Epithelial cell of prostate (primary cell): ENCODE measurements at regions not wholly inside any gene's neighbourhood (a gene's known extent, or its start where the extent isn't known, plus 50 kb on each side); places are given as distances from the start of the nearest gene placed in this dataset.

Source experiments
- DNase-seq: peaks from one replicate; pipeline ENCODE4 v3.0.0-alpha.2; 2011; ENCODE audit warnings: low read depth, low spot score
- H3K27ac ChIP-seq: fragments of 450-650 bp; 2 replicates; pipeline ENCODE4 v1.5.1; 2017; ENCODE audit warnings: mild to moderate bottlenecking

DNA sequence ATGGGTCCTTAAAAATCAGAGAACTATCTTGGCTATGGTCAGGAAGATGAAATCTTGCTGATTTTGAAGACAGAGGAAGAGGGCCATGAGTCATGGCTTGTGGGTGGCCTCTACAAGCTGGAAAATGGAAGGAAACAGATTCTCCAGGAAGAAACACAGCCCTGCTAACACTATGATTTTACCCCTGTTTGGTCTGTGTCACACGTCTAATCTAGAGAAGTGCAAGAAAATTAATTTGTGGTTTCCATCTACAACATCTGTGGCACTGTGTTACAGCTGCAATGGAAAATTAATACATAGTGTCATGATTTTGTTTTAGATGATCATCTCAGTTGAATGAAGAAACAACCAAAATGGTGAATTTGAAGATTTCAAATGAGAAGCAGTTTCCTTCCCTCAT lies 288.7 kb upstream of the NRIP1 start:
- DNase-seq = no peak
- no peak overlapping the region for H3K27ac ChIP-seq

DNA sequence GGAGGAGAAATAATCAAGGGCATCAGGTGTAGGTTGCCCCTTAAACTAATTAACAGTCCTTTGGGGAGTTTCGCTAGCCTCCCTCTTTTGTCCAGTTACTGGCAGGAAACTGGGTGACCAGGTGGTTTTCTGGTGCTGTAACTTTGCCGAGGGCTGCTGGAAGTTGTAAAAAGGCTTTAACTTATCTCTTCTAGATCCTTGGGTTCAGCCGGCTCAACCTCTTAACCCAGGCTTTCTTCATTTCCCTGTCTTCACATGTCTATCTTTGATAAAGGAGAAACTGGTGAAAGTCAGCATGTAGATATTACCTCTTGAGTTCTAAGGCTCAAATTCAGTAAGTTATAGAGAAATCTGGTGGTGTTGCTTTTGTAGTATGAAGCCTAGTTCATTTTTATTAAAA lies 289.7 kb upstream of the NRIP1 start:
- no peak overlapping the region for H3K27ac ChIP-seq
- DNase-seq = no peak

DNA sequence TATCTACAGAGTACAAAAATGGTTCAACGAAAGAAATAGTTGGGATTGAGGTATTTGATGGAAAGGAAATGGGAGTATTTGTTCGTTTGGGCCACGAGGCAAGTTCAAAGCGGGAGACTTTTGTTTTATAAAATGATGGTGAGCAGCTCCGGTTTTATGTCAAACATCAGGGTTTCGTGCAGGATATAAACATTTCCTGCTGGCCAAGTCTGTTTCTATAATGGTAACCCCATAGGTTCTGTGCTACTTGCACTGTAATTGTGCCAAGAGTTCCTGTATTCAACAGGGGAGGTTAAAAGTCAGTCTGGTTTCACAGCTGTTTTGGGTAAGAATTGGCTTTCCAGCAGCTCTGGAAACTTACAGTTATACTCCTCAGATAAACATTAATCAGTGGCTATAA lies 290.3 kb upstream of the NRIP1 start:
- DNase-seq = no peak
- H3K27ac ChIP-seq = no peak overlapping the region

DNA sequence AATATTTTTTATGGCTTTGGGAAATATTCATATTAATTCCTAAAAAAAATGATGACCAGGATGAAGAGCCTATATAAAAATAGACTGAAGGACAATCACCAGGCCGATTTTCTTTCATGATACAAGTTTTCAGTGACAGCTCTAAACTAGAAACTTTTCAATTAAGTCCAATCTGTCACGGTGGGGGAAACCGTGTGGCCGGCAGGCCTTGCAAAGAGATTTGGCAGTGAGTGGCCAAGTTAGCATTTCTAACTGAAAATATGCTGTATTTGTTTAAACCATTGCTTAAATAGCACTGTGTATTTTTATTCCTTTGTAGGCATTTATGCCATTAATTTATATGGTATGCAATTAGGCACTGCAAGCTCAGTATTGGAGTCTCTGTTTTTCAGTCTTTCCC lies 294.5 kb upstream of the NRIP1 start:
- DNase-seq = no peak
- H3K27ac ChIP-seq = no peak overlapping the region

DNA sequence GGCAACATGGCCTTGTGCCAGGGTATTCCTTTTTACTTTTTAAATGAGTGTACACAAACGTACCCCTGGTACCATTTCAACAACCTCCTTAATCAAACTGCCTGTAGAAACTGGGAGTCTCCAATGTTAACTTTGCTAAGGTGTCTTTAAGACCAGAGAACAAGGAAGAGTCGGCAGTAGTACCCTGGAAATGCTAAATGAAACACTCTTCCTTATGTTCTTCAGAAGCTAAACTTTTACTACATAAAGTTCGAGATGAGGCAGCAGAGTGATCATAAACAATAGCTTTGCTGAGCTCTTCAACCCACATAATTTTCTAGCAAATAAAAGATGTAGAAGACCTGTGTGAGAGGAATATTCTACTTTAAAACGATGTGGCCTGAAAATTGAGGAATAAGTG lies 297.7 kb upstream of the NRIP1 start:
- H3K27ac ChIP-seq = no peak overlapping the region
- no peak for DNase-seq

DNA sequence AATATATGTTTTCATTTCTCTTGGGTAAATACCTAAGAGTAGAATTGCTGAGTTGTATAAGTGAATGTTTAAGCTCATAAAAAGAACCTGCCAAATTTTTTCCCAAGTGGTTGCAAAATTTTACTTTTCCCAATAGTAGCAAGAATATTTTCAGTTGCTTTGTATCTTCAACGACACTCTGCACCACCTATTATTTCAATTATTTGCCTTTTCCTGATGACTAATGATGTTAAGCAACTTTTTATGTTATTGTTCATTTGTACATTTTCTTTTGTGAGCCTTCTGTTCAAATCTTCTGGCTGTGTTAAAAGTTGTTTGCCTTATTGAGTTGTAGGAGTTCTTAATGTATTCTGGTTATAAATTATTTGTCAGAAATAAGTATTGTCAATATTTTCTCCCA lies 299.1 kb upstream of the NRIP1 start:
- peak; percentile 3 for DNase-seq
- no peak overlapping the region for H3K27ac ChIP-seq

DNA sequence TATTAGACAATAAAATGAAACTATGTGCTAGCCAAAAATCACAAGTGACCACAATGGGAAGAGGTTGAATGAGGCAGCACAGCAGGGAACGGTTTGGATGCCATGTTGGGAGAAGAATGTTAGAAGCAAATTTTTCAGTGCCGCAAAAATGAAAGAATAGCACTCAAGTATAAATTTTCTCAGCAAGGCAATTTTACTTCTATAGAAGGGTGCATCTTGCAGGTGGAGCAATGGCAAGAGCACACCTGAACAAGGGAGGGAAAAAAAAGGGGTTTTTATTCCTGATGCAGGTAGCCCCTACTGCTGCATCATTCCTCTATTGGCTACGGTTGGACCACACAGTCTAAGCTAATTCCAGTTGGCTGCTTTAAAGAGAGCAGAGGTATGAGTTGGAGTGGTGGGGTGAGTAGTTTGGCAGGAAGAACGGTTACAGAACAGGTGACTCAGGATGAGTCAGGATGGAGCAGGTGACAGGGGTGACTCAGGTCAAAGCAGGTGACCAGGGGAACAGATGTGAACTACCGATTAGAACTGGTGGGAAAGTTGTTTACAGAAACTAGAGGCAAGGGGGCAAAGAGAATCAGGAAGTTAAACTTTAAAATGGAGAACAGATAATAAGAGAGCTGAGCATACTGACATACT lies 301.1 kb upstream of the NRIP1 start:
- no peak overlapping the region for H3K27ac ChIP-seq
- DNase-seq = no peak

DNA sequence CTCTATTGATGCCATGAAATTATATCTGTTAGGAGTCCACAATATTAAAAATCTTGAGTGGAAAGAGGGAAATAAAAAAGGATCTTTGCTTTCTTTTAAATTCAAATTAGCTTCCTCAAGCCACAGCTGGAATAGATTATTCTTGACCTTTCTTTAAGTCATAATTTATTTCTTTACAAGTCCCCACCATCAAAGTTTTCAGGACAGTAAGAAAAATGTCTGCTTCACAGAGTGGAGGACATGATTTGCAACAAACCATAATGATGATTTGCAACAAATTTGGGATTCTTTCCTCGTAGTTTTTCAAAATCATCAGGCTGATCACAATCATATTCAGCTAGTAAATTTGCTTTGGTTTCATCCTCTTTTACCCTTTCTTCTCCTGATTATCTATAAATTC lies 301.8 kb upstream of the NRIP1 start:
- DNase-seq = no peak
- no peak overlapping the region for H3K27ac ChIP-seq

DNA sequence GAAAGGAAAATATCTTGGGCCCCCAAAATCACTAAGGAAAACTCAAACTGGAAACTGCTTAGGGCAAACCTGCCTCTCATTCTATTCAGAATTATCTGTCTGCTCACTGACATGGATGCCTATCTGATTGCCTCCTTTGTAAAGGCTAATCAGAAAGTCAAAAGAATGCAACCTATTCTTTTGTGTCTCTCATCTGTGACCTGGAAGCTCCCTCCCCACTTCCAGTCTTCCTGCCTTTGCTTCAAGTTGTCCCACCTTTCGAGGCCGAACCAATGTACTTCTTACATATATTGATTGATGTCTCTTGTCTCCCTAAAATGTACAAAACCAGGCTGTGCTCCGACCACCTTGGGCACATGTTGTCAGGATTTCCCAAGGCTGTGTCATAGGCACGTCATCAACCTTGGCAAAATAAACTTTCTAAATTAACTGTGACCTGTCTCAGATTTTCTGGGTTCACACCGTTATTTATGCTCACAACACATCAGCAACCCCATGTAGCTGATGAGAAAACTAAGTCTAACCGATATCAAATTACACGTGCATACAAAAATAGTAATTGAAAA lies 302.3 kb upstream of the NRIP1 start:
- no peak for DNase-seq

DNA sequence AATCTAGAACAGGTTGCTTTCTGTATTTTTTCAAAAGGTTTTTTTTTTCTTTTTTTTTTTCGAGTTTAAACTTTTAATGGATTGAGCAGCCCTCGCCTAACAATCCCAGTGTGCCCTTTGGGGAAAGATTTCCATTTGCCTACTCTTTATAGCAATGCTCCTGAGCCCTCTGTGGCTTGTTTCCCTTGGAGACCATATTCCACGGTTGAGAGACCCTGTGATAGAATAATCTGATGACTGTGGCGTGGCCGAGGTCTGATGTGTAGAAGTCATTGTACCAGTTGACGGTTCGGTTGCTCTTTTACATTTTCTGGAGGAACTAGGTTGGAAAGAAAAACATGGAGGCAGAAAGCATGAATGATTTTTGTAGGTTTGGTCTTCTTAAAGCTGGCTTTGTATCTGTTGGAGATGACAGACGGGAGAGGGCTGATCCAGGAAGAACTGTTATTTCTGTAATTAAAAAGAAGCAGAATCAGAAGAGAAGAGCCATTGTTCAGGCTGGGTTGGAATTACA lies 305.7 kb upstream of the NRIP1 start:
- no peak overlapping the region for H3K27ac ChIP-seq
- DNase-seq = no peak

More for the DNA sequence above, 302.3 kb upstream of the NRIP1 start:
- H3K27ac ChIP-seq = no peak overlapping the region

DNA sequence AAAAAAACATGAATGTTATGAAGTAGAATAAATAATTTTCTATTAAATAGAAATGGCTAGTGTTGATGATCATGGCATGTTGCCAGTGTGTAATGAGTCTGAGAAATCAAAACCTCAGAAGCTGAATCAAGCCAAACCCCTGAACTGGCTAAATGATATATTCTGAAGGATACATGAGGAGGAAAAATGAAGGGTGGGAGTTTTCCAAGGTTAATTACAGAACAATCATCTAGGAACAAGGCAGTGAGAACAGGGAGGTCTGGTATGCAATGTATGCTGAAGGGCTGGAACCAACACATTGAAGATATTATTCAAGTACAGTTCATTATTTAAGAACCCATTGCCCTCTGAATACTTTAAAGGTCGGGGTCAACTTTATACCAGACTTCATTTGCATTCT lies 309.1 kb upstream of the NRIP1 start:
- H3K27ac ChIP-seq = no peak overlapping the region
- no peak for DNase-seq

DNA sequence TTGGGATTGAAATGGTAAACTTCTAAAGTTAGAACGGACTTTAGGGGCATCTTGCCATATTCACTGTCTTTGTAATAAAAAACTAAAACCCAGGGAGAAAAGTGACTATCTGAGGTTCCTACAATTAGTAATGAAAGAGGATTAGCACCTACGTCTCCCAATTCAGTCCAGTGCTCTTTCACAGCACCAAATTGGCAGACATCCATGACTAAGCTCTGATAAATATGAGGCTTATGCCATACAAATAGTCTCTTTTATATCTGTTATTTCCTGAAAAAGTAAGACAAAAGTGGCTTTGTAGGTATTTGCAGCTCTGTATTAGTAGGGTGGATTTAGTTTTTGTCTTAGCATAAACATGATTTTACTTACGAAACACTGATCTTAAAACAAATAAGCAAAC lies 315.0 kb upstream of the NRIP1 start:
- no peak for DNase-seq
- no peak overlapping the region for H3K27ac ChIP-seq

DNA sequence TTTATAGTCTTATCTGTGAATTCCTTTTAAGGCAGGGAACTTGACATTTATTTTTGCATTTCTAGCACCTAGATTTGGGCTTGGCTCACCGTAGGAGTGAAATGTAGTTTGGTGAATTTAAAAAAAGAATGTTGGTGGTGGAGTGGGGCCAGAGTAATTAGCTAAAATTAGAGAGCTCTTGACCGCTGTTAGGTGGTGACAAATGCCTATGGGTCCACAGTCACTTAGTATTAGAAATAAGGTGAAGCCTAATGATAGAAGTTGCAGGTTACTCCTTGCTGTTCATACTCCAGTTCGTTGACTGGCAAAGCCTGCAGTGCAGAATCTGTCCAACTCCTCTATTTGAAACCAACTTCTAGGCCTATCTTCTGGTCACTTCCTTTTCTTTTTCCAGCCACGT lies 318.8 kb upstream of the NRIP1 start:
- DNase-seq = no peak
- no peak overlapping the region for H3K27ac ChIP-seq

DNA sequence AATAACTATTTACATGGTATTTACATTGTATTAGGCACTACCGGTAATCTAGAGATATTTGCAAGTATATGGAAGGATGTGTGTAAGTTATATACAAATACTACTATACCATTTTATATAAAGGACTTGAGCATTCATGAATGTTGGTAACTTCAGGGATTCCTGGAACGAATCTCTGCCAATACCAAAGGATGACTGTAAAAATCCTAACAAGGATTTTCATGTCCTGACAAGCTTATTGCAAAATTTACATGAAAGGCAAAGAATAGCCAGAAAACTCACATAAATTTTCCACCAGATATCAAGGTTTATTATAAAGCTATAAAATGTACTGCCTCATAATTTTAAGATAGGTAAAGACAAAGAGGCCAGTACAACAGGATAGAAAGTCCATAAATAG lies 325.2 kb upstream of the NRIP1 start:
- no peak overlapping the region for H3K27ac ChIP-seq
- DNase-seq = no peak

DNA sequence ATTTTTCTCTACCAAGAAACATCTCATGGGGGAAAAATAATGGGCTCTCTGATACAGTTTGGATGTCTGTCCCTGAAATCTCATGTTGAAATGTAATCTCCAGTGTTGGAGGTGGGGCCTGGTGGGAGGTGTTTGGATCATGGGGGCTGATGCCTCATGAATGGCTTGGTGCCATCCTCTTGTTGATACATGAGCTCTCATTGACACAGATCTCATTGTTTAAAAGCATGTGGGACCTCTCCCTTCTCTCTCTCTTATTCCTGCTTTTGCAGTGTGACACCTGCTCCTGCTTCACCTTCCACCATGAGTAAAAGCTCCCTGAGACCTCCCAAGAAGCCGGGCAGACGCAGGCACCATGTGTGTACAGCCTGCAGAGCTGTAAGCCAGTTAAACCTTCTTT lies 332.5 kb upstream of the NRIP1 start:
- no peak overlapping the region for H3K27ac ChIP-seq
- no peak for DNase-seq

DNA sequence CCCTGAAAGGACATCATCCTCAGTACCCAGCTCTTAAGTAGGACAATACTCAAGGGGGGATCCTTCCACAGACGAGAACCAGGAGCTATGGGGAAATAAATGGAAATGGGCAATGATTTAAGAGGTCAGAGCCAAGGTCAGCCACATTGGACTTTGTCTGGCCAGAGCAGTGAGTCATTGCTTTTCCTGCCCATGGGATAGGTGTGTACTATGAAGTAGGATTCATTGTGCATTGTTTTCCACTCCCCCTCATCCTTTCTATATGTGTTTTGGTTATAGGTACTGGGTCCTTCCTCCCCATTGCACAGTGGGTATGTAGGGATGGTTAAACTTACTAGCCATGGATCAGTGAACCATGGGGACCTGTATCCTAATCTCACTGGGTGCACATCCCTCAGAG lies 328.9 kb upstream of the USP25 start:
- DNase-seq = no peak

DNA sequence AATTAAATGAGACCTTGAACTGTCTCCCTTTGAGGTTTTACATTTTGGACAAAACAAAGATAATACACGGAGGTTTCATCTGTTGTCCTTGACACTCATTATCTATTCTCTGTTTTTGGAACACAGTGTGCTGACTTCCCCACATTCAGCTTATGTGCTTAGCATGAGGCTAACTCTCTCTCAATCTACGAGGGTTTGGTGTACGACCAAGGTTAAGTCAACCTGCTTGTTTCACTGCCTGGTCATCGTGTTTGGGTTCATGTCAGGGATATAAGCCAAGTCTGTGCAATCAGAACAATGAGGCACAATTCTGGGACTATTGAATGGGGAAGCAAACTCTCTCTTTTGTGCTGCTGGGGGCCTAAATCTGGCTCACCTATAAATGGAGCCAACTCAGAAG lies 328.5 kb upstream of the USP25 start:
- DNase-seq = no peak
- H3K27ac ChIP-seq = no peak overlapping the region

More for the DNA sequence above, 328.9 kb upstream of the USP25 start:
- no peak overlapping the region for H3K27ac ChIP-seq

DNA sequence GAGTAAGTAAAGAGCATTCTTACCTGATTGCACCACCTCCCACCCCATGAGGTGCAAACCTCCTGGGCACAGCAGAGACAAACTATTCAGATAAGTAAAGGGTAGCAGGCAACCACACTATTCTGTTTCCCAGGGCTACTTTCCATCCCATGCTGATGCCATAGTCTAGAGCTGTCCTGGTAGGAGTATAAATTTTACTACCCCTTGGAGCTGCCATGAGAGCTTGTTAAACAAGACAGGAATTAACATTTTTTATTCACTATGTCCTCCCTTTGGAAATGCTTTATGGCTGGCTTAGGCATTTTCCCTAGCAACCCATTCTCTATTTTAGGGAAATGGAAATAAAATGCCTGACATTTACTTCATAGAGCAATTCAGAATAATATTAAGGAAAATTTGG lies 324.6 kb upstream of the USP25 start:
- H3K27ac ChIP-seq = no peak overlapping the region
- DNase-seq = no peak

DNA sequence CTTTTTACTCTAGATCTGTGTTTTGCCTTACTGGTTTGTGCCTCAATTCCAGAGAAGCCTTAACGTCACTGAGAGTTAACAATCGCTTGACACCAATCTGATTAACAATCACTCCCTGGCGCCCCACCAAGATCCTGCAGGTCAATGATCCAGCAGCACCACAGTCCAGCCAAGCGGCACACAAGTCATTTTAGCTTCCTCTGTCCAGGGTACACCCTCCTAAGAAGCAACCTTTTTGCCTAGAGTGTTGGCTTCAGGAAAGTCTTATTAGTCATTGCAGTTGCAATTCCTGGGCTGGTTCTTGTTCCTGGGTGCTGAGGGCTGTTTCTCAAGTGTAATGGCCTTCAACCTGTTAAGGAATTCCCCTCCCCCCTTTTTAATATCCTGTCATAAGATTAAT lies 323.0 kb upstream of the USP25 start:
- H3K27ac ChIP-seq = no peak overlapping the region
- no peak for DNase-seq

DNA sequence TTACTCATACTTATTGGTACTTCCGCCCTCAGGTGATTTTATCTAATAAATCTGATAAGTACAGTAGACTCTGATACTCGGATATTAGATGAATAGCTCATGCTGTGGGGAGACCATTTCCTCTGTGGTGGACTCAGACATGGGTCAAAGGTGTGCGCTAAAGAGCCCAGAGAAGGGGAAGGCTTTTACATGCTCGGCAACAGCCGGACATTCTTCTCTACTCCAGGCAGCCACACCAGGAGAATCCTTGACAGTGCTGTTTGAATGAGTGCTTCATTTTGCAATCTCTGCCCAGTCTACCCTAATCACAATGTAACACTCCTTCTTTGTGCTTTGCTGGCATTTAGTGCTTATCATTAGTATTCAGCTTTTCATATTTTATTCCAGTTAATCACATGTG lies 322.2 kb upstream of the USP25 start:
- DNase-seq = no peak
- H3K27ac ChIP-seq = no peak overlapping the region

DNA sequence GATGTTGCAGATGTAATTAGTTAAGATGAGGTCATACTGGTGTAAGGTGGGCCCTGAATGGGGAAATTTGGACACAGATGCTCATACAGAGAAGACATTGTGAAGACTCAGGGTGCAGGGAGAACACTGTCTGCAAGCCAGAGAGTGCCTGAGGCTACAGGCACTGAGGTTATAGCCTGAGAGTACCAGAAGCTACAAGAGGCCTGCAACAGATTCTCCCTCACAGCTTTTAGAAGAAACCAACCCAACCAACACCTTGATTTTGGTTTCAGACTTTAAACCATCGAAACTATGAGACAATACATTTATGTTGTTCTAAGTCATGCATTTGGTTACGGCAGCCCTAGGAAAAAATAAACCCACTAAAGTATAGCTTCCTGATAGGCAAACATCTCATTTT lies 321.7 kb upstream of the USP25 start:
- no peak for DNase-seq
- no peak overlapping the region for H3K27ac ChIP-seq

DNA sequence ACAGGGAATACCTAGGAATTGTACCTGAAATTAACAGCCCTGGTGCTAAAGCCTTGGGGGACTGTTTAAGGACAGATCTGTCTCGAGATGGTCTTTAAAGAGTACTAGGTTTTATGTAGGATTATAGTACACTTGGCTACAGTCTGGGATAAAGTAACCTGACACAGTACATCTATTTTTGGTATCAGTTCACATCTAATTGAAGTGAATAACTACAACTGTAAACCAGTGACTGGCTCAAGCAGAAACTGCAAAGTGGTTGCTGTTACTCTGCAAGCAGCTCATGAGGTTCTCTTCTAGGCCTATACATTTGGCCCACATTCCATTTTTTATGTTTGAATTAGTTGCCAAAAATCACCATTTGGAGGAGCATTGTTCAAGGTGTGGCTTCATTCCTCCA lies 320.8 kb upstream of the USP25 start:
- no peak overlapping the region for H3K27ac ChIP-seq
- no peak for DNase-seq
